Thyroid gland (tissue), 4 donors: ENCODE measurements at regions not wholly inside any gene's neighbourhood (a gene's known extent, or its start where the extent isn't known, plus 50 kb on each side); places are given as distances from the start of the nearest gene placed in this dataset.

ENCODE experiments used
- POLR2A ChIP-seq, 2 donors: fragments of 450-650 bp; IDR thresholded peaks; one replicate each; pipeline ENCODE4 v1.6.1; 2017; ENCODE audit warnings: antibody characterized with exemption in 2 of 2, mild to moderate bottlenecking in 2 of 2, moderate library complexity in 1 of 2
- TF ChIP-seq, protein P1 (sequence below), 6 experiments: fragments of 200-600 bp in 3 of 6; fragments of 450-650 bp in 3 of 6; sonication (generic) in 3 of 6; IDR thresholded peaks; one replicate each; pipeline ENCODE4 v1.5.1; 2016 to 2019; ENCODE audit warnings: antibody characterized with exemption in 6 of 6, mild to moderate bottlenecking in 2 of 6, inconsistent platforms in 1 of 6, moderate library complexity in 1 of 6

DNA sequence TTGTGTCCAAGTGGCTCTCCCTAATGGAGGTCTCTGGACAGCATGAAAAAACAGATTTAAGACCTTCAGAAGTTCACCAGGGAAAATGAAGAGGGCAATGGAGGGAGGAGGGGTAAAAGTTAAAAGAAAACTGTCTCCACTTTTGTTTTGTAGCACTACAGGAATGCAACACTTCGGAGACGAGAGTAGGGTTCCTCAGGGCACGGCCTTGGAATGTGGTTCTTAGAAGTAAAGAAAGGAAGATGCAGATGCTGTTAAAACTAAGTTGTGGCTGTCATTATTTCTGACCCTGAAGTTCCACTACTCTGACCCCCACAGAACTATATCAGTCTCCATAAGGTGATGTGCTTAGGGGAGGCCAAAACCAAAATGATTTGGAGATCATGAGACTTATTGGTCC, 335.1 kb downstream of the XPNPEP1 start:
- TF ChIP-seq, protein P1, sequence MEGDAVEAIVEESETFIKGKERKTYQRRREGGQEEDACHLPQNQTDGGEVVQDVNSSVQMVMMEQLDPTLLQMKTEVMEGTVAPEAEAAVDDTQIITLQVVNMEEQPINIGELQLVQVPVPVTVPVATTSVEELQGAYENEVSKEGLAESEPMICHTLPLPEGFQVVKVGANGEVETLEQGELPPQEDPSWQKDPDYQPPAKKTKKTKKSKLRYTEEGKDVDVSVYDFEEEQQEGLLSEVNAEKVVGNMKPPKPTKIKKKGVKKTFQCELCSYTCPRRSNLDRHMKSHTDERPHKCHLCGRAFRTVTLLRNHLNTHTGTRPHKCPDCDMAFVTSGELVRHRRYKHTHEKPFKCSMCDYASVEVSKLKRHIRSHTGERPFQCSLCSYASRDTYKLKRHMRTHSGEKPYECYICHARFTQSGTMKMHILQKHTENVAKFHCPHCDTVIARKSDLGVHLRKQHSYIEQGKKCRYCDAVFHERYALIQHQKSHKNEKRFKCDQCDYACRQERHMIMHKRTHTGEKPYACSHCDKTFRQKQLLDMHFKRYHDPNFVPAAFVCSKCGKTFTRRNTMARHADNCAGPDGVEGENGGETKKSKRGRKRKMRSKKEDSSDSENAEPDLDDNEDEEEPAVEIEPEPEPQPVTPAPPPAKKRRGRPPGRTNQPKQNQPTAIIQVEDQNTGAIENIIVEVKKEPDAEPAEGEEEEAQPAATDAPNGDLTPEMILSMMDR (IDR thresholded peaks at IDR 0.05): no peak
- TF ChIP-seq POLR2A (IDR thresholded peaks at IDR 0.05): no peak
